Central memory CD4-positive, alpha-beta T cell (primary cell): ENCODE measurements at regions not wholly inside any gene's neighbourhood (a gene's known extent, or its start where the extent isn't known, plus 50 kb on each side); places are given as distances from the start of the nearest gene placed in this dataset.

Experiments
- DNase-seq: peaks from one replicate; pipeline ENCODE4 v3.0.0; 2022

- peak; percentile 45 for DNase-seq
Measured at GRCh38 chr1:116232989-116233514, 121.9 kb downstream of the MAB21L3 start.

- no peak for DNase-seq
Measured at GRCh38 chr1:116234429-116234828, 123.2 kb downstream of the MAB21L3 start.

- no peak for DNase-seq
Measured at GRCh38 chr1:116239916-116240315, 128.7 kb downstream of the MAB21L3 start.

- DNase-seq, result no peak
Measured at GRCh38 chr1:116242741-116243140, 130.3 kb upstream of the ATP1A1 start.

- DNase-seq, result no peak
Measured at GRCh38 chr1:116243333-116244054, 129.6 kb upstream of the ATP1A1 start.

- no peak for DNase-seq
Measured at GRCh38 chr1:116246174-116246573, 126.9 kb upstream of the ATP1A1 start.

GRCh38 chr1:116252271-116252670 is 120.8 kb upstream of the ATP1A1 start:
- no peak for DNase-seq

GRCh38 chr1:116252785-116253184 is 120.3 kb upstream of the ATP1A1 start:
- DNase-seq, result no peak

- no peak for DNase-seq
Measured at GRCh38 chr1:116253566-116254382, 119.3 kb upstream of the ATP1A1 start.

GRCh38 chr1:116254776-116255175 is 118.3 kb upstream of the ATP1A1 start:
- DNase-seq, result no peak

GRCh38 chr1:116255486-116256285 is 117.4 kb upstream of the ATP1A1 start:
- no peak for DNase-seq

GRCh38 chr1:116256286-116256649 is 116.8 kb upstream of the ATP1A1 start:
- DNase-seq, result no peak

GRCh38 chr1:116256875-116257274 is 116.2 kb upstream of the ATP1A1 start:
- DNase-seq, result no peak

GRCh38 chr1:116257341-116257767 is 115.7 kb upstream of the ATP1A1 start:
- no peak for DNase-seq

GRCh38 chr1:116257836-116258235 is 115.2 kb upstream of the ATP1A1 start:
- no peak for DNase-seq

- DNase-seq, result no peak
Measured at GRCh38 chr1:116258668-116259419, 114.2 kb upstream of the ATP1A1 start.

- DNase-seq, result no peak
Measured at GRCh38 chr1:116259663-116260062, 113.4 kb upstream of the ATP1A1 start.

- DNase-seq, result no peak
Measured at GRCh38 chr1:116260115-116260514, 112.9 kb upstream of the ATP1A1 start.

GRCh38 chr1:116260621-116261020 is 112.4 kb upstream of the ATP1A1 start:
- DNase-seq, result no peak

- DNase-seq, result no peak
Measured at GRCh38 chr1:116261227-116261626, 111.8 kb upstream of the ATP1A1 start.

- DNase-seq, result no peak
Measured at GRCh38 chr1:116262207-116262994, 110.6 kb upstream of the ATP1A1 start.

GRCh38 chr1:116262995-116263385 is 110.1 kb upstream of the ATP1A1 start:
- no peak for DNase-seq
